Endothelial cell of umbilical vein (primary cell): ENCODE measurements at regions not wholly inside any gene's neighbourhood (a gene's known extent, or its start where the extent isn't known, plus 50 kb on each side); places are given as distances from the start of the nearest gene placed in this dataset.

Source experiments
- BruUV-seq: library from RNA; stranded (reverse); fragments of 400-500 nt; replicated peaks from 2 replicates; lab custom pipeline; 2021; lab: Mats Ljungman, UMichigan
- CTCF ChIA-PET: fragments of 300-600, 350-600 bp; sonication (Branson Sonifier 250); formaldehyde crosslinking; loops from one replicate; lab custom pipeline; 2021; ENCODE audit warnings: antibody characterized with exemption, inconsistent platforms; lab: Charles Lee
- POLR2A ChIA-PET: fragments of 300-600, 350-600 bp; sonication (Branson Sonifier 250); formaldehyde crosslinking; loops from one replicate; lab custom pipeline; 2021; ENCODE audit warnings: antibody characterized with exemption, inconsistent platforms; lab: Charles Lee
- DNase-seq: peaks from one replicate; pipeline ENCODE4 v3.0.0-alpha.2; 2011; ENCODE audit warnings: low read depth, low spot score
- FAIRE-seq: peaks from 2 replicates; lab custom pipeline; 2011; peaks lifted over from hg19 to GRCh38; lab: Jason Lieb, UNC
- H2AFZ ChIP-seq: 2 replicates; pipeline ENCODE4 v1.6.0; 2012; ENCODE audit warnings: low read depth, low read length, control low read depth, inconsistent platforms
- H3K27ac ChIP-seq: 2 replicates; pipeline ENCODE4 v1.5.1; 2011; ENCODE audit warnings: low read depth, mild to moderate bottlenecking, control low read depth, low read length, moderate library complexity; ENCODE audit not compliant: insufficient read depth
- H3K27me3 ChIP-seq, 2 experiments: 2 replicates each; pipeline versions ENCODE4 v1.6.0 to v1.6.1; 2011; ENCODE audit warnings: low read length in 2 of 2, mixed read lengths in 1 of 2; ENCODE audit not compliant: control insufficient read depth in 2 of 2, insufficient read depth in 2 of 2
- H3K36me3 ChIP-seq, 2 experiments: 2 replicates in 1 of 2; 3 replicates in 1 of 2; pipeline ENCODE4 v1.5.1; 2011; ENCODE audit warnings: low read length in 2 of 2, mild to moderate bottlenecking in 1 of 2, moderate library complexity in 1 of 2; ENCODE audit not compliant: control insufficient read depth in 2 of 2, insufficient read depth in 2 of 2; ENCODE audit errors: extremely low read depth in 1 of 2
- H3K4me1 ChIP-seq: 3 replicates; pipeline ENCODE4 v1.5.1; 2011; ENCODE audit warnings: mild to moderate bottlenecking, low read length; ENCODE audit not compliant: control insufficient read depth, insufficient read depth; ENCODE audit errors: extremely low read depth
- H3K4me2 ChIP-seq: 2 replicates; pipeline ENCODE4 v1.6.1; 2011; ENCODE audit warnings: low read length, control low read depth, mixed read lengths; ENCODE audit not compliant: insufficient read depth
- H3K4me3 ChIP-seq, 3 experiments: fragments of 200-600 bp in 1 of 3; sonication (generic), shearing (Covaris generic) in 1 of 3; replicated peaks in 1 of 3; 2 replicates each; pipeline ENCODE4 v1.5.1; 2011 to 2016; ENCODE audit warnings: control low read depth in 3 of 3, low read length in 3 of 3, mild to moderate bottlenecking in 2 of 3, inconsistent platforms in 1 of 3, low read depth in 1 of 3, moderate library complexity in 1 of 3; ENCODE audit not compliant: insufficient read depth in 1 of 3
- H3K79me2 ChIP-seq: 2 replicates; pipeline ENCODE4 v1.6.0; 2012; ENCODE audit warnings: low read length, inconsistent platforms; ENCODE audit not compliant: control insufficient read depth, insufficient read depth
- H3K9ac ChIP-seq: replicated peaks from 2 replicates; pipeline ENCODE3; 2011; ENCODE audit warnings: low read length, control low read depth; ENCODE audit not compliant: insufficient read depth; ENCODE audit errors: extremely low read depth
- H3K9me1 ChIP-seq: replicated peaks from 3 replicates; pipeline ENCODE4 v1.6.0; 2011; ENCODE audit warnings: mild to moderate bottlenecking, low read length; ENCODE audit not compliant: control insufficient read depth, insufficient read depth; ENCODE audit errors: extremely low read depth
- H3K9me3 ChIP-seq: replicated peaks from 2 replicates; pipeline ENCODE4 v1.5.1; 2012; ENCODE audit warnings: low read length, inconsistent platforms; ENCODE audit not compliant: control insufficient read depth, insufficient read depth
- H4K20me1 ChIP-seq: replicated peaks from 2 replicates; pipeline ENCODE3; 2011; ENCODE audit warnings: mild to moderate bottlenecking, low read length; ENCODE audit not compliant: control insufficient read depth, insufficient read depth; ENCODE audit errors: extremely low read depth
- EZH2 ChIP-seq: IDR thresholded peaks from 2 replicates; pipeline ENCODE4 v1.6.1; 2012; ENCODE audit warnings: borderline replicate concordance, low read depth, mild to moderate bottlenecking, moderate library complexity, low read length, inconsistent platforms; ENCODE audit not compliant: severe bottlenecking
- FOS ChIP-seq: IDR thresholded peaks from 2 replicates; pipeline ENCODE4 v1.6.1; 2011; ENCODE audit warnings: mild to moderate bottlenecking, low read length, moderate library complexity, borderline replicate concordance; ENCODE audit not compliant: insufficient read depth
- GATA2 ChIP-seq: IDR thresholded peaks from 2 replicates; pipeline ENCODE4 v1.7.0; 2011; ENCODE audit warnings: low read depth, mild to moderate bottlenecking, moderate library complexity, mixed read lengths, low read length; ENCODE audit not compliant: insufficient read length, insufficient read depth
- JUN ChIP-seq: IDR thresholded peaks from 2 replicates; pipeline ENCODE4 v1.6.1; 2011; ENCODE audit warnings: borderline replicate concordance, low read depth; ENCODE audit not compliant: insufficient read length, insufficient read depth
- MYC ChIP-seq: IDR thresholded peaks from one replicate; pipeline ENCODE4 v1.6.1; 2011; ENCODE audit warnings: mild to moderate bottlenecking, low read depth, low read length
- POLR2A ChIP-seq: IDR thresholded peaks from 2 replicates; pipeline ENCODE4 v1.6.1; 2012; ENCODE audit warnings: low read depth, mild to moderate bottlenecking, control low read depth, low read length
- POLR2AphosphoS5 ChIP-seq: IDR thresholded peaks from 2 replicates; pipeline ENCODE4 v1.6.1; 2012; ENCODE audit warnings: low read depth, mild to moderate bottlenecking, control low read depth, low read length, moderate library complexity; ENCODE audit not compliant: insufficient read depth
- dilution Hi-C: fragments of 300-500 bp; cut with MboI; formaldehyde crosslinking; loops from one replicate; pipeline ENCODE4 v1.15.0; 2019; ENCODE audit warnings: low sequenced_read_pairs; ENCODE audit not compliant: extremely low pct_ligation_motif_present
- intact Hi-C: fragments of 100-400 bp; cut with micrococcal nuclease; formaldehyde crosslinking; loops from one replicate; pipeline ENCODE4 v1.10.0; 2022
- TF ChIP-seq, protein P1 (sequence below), 2 donors: IDR thresholded peaks; 1 replicate in 1 of 2; 2 replicates in 1 of 2; pipeline ENCODE4 v1.5.1; 2011; ENCODE audit warnings: low read length in 2 of 2, mild to moderate bottlenecking in 2 of 2, moderate library complexity in 2 of 2, control low read depth in 1 of 2, inconsistent platforms in 1 of 2, low read depth in 1 of 2; ENCODE audit not compliant: insufficient read depth in 1 of 2; ENCODE audit errors: extremely low read depth in 1 of 2
- TF ChIP-seq, protein P2 (sequence below): IDR thresholded peaks from 2 replicates; pipeline ENCODE4 v1.6.1; 2011; ENCODE audit not compliant: insufficient read depth, insufficient read length

GRCh38 chr1:68758666-68759209, 261.9 kb upstream of the DEPDC1 start:
- no peaks in the 10 kb centered on the region for H3K9me3 ChIP-seq
- intact Hi-C loops (no loop called here), dilution Hi-C loops (no loop called here)
- no peak overlapping the region for H2AFZ ChIP-seq
- CTCF ChIA-PET: no interaction called here
- no peak overlapping the region for H3K4me2 ChIP-seq
- H3K79me2 ChIP-seq: no peaks in the 10 kb centered on the region
- BruUV-seq: no TSS peak
- H3K4me1 ChIP-seq: no peaks in the 10 kb centered on the region
- TF ChIP-seq, protein P1, sequence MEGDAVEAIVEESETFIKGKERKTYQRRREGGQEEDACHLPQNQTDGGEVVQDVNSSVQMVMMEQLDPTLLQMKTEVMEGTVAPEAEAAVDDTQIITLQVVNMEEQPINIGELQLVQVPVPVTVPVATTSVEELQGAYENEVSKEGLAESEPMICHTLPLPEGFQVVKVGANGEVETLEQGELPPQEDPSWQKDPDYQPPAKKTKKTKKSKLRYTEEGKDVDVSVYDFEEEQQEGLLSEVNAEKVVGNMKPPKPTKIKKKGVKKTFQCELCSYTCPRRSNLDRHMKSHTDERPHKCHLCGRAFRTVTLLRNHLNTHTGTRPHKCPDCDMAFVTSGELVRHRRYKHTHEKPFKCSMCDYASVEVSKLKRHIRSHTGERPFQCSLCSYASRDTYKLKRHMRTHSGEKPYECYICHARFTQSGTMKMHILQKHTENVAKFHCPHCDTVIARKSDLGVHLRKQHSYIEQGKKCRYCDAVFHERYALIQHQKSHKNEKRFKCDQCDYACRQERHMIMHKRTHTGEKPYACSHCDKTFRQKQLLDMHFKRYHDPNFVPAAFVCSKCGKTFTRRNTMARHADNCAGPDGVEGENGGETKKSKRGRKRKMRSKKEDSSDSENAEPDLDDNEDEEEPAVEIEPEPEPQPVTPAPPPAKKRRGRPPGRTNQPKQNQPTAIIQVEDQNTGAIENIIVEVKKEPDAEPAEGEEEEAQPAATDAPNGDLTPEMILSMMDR (IDR thresholded peaks at IDR 0.05; ENCODE audit: extremely low read depth in 1 of 2, insufficient read depth in 1 of 2, low read depth in 1 of 2, low read length in 2 of 2): no peak
- TF ChIP-seq FOS: no peak
- no peak for TF ChIP-seq POLR2AphosphoS5
- TF ChIP-seq EZH2: no peak
- no peak for TF ChIP-seq JUN
- TF ChIP-seq GATA2: no peak
- no peak for TF ChIP-seq POLR2A
- TF ChIP-seq, protein P2, sequence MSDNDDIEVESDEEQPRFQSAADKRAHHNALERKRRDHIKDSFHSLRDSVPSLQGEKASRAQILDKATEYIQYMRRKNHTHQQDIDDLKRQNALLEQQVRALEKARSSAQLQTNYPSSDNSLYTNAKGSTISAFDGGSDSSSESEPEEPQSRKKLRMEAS: no peak
- TF ChIP-seq MYC: no peak
- no peak overlapping the region for H3K27ac ChIP-seq
- FAIRE-seq (no peak), DNase-seq (no peak)
- no peak overlapping the region for H3K4me3 ChIP-seq
- no peaks in the 10 kb centered on the region for H3K9me1 ChIP-seq
- no peaks in the 10 kb centered on the region for H3K36me3 ChIP-seq
- H4K20me1 ChIP-seq: no peaks in the 10 kb centered on the region
- no peaks in the 10 kb centered on the region for H3K27me3 ChIP-seq
- H3K9ac ChIP-seq: no peak overlapping the region
- POLR2A ChIA-PET: no interaction called here
